Liver (tissue), 8 donors: ENCODE measurements at regions not wholly inside any gene's neighbourhood (a gene's known extent, or its start where the extent isn't known, plus 50 kb on each side); places are given as distances from the start of the nearest gene placed in this dataset.

Source experiments
- DNase-seq: peaks from one replicate; pipeline ENCODE4 v3.0.0-alpha.2; 2017; ENCODE audit warnings: low spot score
- H3K27ac ChIP-seq, 2 donors: one replicate each; pipeline ENCODE4 v1.7.0; 2013; ENCODE audit warnings: inconsistent platforms in 2 of 2, low read length in 2 of 2, control low read depth in 1 of 2, low read depth in 1 of 2, mild to moderate bottlenecking in 1 of 2
- H3K27me3 ChIP-seq, 4 donors: one replicate each; pipeline versions ENCODE4 v1.6.1 to v1.7.0; 2013; ENCODE audit warnings: low read length in 3 of 4, inconsistent platforms in 1 of 4, mild to moderate bottlenecking in 1 of 4, moderate library complexity in 1 of 4; ENCODE audit not compliant: control insufficient read depth in 4 of 4, insufficient read depth in 4 of 4
- H3K36me3 ChIP-seq, 4 donors: one replicate each; pipeline versions ENCODE4 v1.6.1 to v1.7.0; 2013; ENCODE audit warnings: low read length in 3 of 4, mild to moderate bottlenecking in 3 of 4, low read depth in 1 of 4, moderate library complexity in 1 of 4; ENCODE audit not compliant: control insufficient read depth in 4 of 4, insufficient read depth in 3 of 4
- H3K4me1 ChIP-seq, 4 donors: one replicate each; pipeline versions ENCODE4 v1.6.1 to v1.7.0; 2013; ENCODE audit warnings: low read length in 3 of 4, mild to moderate bottlenecking in 3 of 4, moderate library complexity in 1 of 4; ENCODE audit not compliant: control insufficient read depth in 4 of 4, insufficient read depth in 4 of 4
- H3K4me3 ChIP-seq, 3 donors: one replicate each; pipeline versions ENCODE4 v1.6.1 to v1.7.0; 2013; ENCODE audit warnings: low read length in 3 of 3, control low read depth in 1 of 3, low read depth in 1 of 3, mild to moderate bottlenecking in 1 of 3
- H3K9ac ChIP-seq, 2 donors: one replicate each; pipeline ENCODE4 v1.7.0; 2013; ENCODE audit warnings: low read length in 2 of 2, mild to moderate bottlenecking in 2 of 2, moderate library complexity in 2 of 2, control low read depth in 1 of 2, low read depth in 1 of 2
- H3K9me3 ChIP-seq, 4 donors: one replicate each; pipeline versions ENCODE4 v1.6.1 to v1.7.0; 2013; ENCODE audit warnings: low read length in 3 of 4; ENCODE audit not compliant: control insufficient read depth in 4 of 4
- ATF3 ChIP-seq: IDR thresholded peaks from 2 replicates; pipeline ENCODE4 v1.6.1; 2016; ENCODE audit warnings: antibody characterized with exemption
- CTCF ChIP-seq: fragments of 150-350 bp; IDR thresholded peaks from 2 replicates; pipeline ENCODE4 v1.5.1; 2017; ENCODE audit warnings: improper control_type of control experiment, low read depth, low read length; ENCODE audit not compliant: missing input control
- EGR1 ChIP-seq, 2 donors: IDR thresholded peaks; 2 replicates each; pipeline ENCODE4 v1.6.1; 2016 to 2018; ENCODE audit warnings: antibody characterized with exemption in 2 of 2, low read depth in 2 of 2
- FOXA1 ChIP-seq: IDR thresholded peaks from 2 replicates; pipeline ENCODE4 v1.6.1; 2016; ENCODE audit warnings: antibody characterized with exemption
- FOXA2 ChIP-seq: IDR thresholded peaks from 2 replicates; pipeline ENCODE4 v1.6.1; 2016; ENCODE audit warnings: antibody characterized with exemption
- GABPA ChIP-seq, 2 donors: IDR thresholded peaks in 1 of 2; conservative IDR thresholded peaks in 1 of 2; 2 replicates each; pipeline ENCODE4 v1.6.1; 2016; ENCODE audit warnings: antibody characterized with exemption in 2 of 2, mild to moderate bottlenecking in 1 of 2, moderate library complexity in 1 of 2
- HNF4A ChIP-seq, 2 donors: conservative IDR thresholded peaks; 2 replicates each; pipeline ENCODE4 v1.6.1; 2016; ENCODE audit warnings: antibody characterized with exemption in 2 of 2, mild to moderate bottlenecking in 2 of 2
- HNF4G ChIP-seq: IDR thresholded peaks from 2 replicates; pipeline ENCODE4 v1.6.1; 2016; ENCODE audit warnings: antibody characterized with exemption
- JUND ChIP-seq, 2 donors: IDR thresholded peaks; 2 replicates each; pipeline ENCODE4 v1.6.1; 2016; ENCODE audit warnings: antibody characterized with exemption in 2 of 2
- MAX ChIP-seq: IDR thresholded peaks from 2 replicates; pipeline ENCODE4 v1.6.1; 2016; ENCODE audit warnings: antibody characterized with exemption
- NR2F2 ChIP-seq: IDR thresholded peaks from 2 replicates; pipeline ENCODE4 v1.6.1; 2016; ENCODE audit warnings: antibody characterized with exemption
- RAD21 ChIP-seq, 2 donors: IDR thresholded peaks; 2 replicates each; pipeline ENCODE4 v1.6.1; 2016; ENCODE audit warnings: antibody characterized with exemption in 2 of 2, mild to moderate bottlenecking in 2 of 2
- RXRA ChIP-seq, 2 donors: IDR thresholded peaks; 2 replicates each; pipeline ENCODE4 v1.6.1; 2017 to 2018; ENCODE audit warnings: antibody characterized with exemption in 2 of 2, mild to moderate bottlenecking in 1 of 2
- SP1 ChIP-seq: IDR thresholded peaks from 2 replicates; pipeline ENCODE4 v1.6.1; 2018; ENCODE audit warnings: antibody characterized with exemption, mild to moderate bottlenecking
- YY1 ChIP-seq: IDR thresholded peaks from 2 replicates; pipeline ENCODE4 v1.6.1; 2016; ENCODE audit warnings: antibody characterized with exemption, mild to moderate bottlenecking
- ZBTB33 ChIP-seq: IDR thresholded peaks from 2 replicates; pipeline ENCODE4 v1.6.1; 2016; ENCODE audit warnings: antibody characterized with exemption
- WGBS: extraction: QIAGEN DNeasy Blood & Tissue Kit; methylation state at CpG from one replicate; pipeline ENCODE4 v1.1.7; 2013; 5-methylcytosine and 5-hydroxymethylcytosine counted together
- donor health status: healthy.
- donor health status: healthy.
- donor health status: healthy.
- donor health status: healthy.
- donor health status: healthy.

GRCh38 chr10:36141856-36142560, 499.9 kb upstream of the FZD8 start:
- H3K27me3 ChIP-seq: no peaks in the 10 kb centered on the region
- H3K9me3 ChIP-seq: no peaks in the 10 kb centered on the region
- TF ChIP-seq SP1 (no peak), NR2F2 (peak; percentile 50), RXRA (IDR thresholded peaks at IDR 0.05) (no peak), EGR1 (IDR thresholded peaks at IDR 0.05; ENCODE audit: low read depth in 2 of 2) (no peak), RAD21 (IDR thresholded peaks at IDR 0.05) (no peak)
- no peak for DNase-seq
- no peaks in the 10 kb centered on the region for H3K36me3 ChIP-seq
- H3K27ac ChIP-seq: no peak overlapping the region
- no peaks in the 10 kb centered on the region for H3K4me1 ChIP-seq
- no peak overlapping the region for H3K4me3 ChIP-seq
- no peak overlapping the region for H3K9ac ChIP-seq
- WGBS: 65% methylated on average over 7 of the region's 7 CpGs

DNA sequence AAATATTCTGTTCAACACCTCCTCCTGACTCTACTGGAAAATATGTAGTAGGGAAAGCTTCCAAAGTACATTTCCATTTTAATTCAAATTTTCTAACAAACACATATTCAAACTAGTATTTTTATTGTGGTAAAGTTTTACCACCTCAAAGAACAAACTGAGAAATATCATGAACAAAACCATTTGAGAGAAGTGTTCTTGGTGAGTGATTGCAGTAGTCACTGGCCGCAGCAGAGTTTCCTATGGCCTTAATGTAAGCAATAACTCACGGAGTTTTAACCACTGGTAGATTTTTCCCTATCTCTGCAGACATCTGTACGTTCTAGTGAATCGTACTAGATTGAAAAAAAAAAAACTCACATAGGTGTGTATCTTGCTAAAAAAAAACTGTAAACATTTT, 487.0 kb upstream of the FZD8 start:
- Histone ChIP-seq H3K4me1 (no peaks in the 10 kb centered on the region), H3K9ac (no peak overlapping the region), H3K9me3 (no peaks in the 10 kb centered on the region), H3K36me3 (no peaks in the 10 kb centered on the region), H3K4me3 (no peak overlapping the region), H3K27ac (no peak overlapping the region), H3K27me3 (no peaks in the 10 kb centered on the region)
- no peak for DNase-seq
- 95% methylated on average over 4 of the region's 4 CpGs for WGBS
- TF ChIP-seq SP1: no peak
- no peak for TF ChIP-seq GABPA (IDR thresholded peaks at IDR 0.05 in 1 of 2, conservative IDR thresholded peaks at IDR 0.05 in 1 of 2)
- no peak for TF ChIP-seq JUND (IDR thresholded peaks at IDR 0.05)
- TF ChIP-seq HNF4A (conservative IDR thresholded peaks at IDR 0.05): no peak
- TF ChIP-seq YY1: no peak
- TF ChIP-seq ZBTB33: no peak
- no peak for TF ChIP-seq ATF3
- no peak for TF ChIP-seq EGR1 (IDR thresholded peaks at IDR 0.05; ENCODE audit: low read depth in 2 of 2)
- TF ChIP-seq FOXA1: no peak
- no peak for TF ChIP-seq FOXA2
- no peak for TF ChIP-seq CTCF
- TF ChIP-seq MAX: no peak
- no peak for TF ChIP-seq HNF4G
- TF ChIP-seq NR2F2: no peak
